NCI-H2227 (cell line): ENCODE measurements at regions not wholly inside any gene's neighbourhood (a gene's known extent, or its start where the extent isn't known, plus 50 kb on each side); places are given as distances from the start of the nearest gene placed in this dataset.
"Not testable (repeated sequence)": the region's sequence is repeated elsewhere in the genome, so short reads cannot be mapped to it uniquely, and the experiment has no call there.

Source experiments
- DNase-seq: peaks from one replicate; lab custom pipeline; 2025; ENCODE audit not compliant: unreplicated experiment; lab: John Stamatoyannopoulos, UW

- no peak for DNase-seq
Observed at GRCh38 chr10:89944138-89944537, 242.7 kb downstream of the KIF20B start.

GRCh38 chr10:89946106-89946505, 244.7 kb downstream of the KIF20B start:
- no peak for DNase-seq

- DNase-seq = no peak
Observed at GRCh38 chr10:89949496-89949895, 248.1 kb downstream of the KIF20B start.

- no peak for DNase-seq
Observed at GRCh38 chr10:89952325-89952724, 250.9 kb downstream of the KIF20B start.

- no peak for DNase-seq
Observed at GRCh38 chr10:89952751-89953150, 251.4 kb downstream of the KIF20B start.

GRCh38 chr10:89954061-89954460, 252.7 kb downstream of the KIF20B start:
- DNase-seq = no peak

GRCh38 chr10:89954787-89955566, 253.6 kb downstream of the KIF20B start:
- no peak for DNase-seq

- no peak for DNase-seq
Observed at GRCh38 chr10:89959433-89960110, 258.2 kb downstream of the KIF20B start.

GRCh38 chr10:89963451-89964102, 262.2 kb downstream of the KIF20B start:
- DNase-seq = no peak

GRCh38 chr10:89966211-89966610, 264.8 kb downstream of the KIF20B start:
- DNase-seq = no peak

GRCh38 chr10:89973326-89973725, 271.9 kb downstream of the KIF20B start:
- no peak for DNase-seq

GRCh38 chr10:89975071-89975470, 273.7 kb downstream of the KIF20B start:
- no peak for DNase-seq

GRCh38 chr10:89975771-89976170, 274.4 kb downstream of the KIF20B start:
- DNase-seq = no peak

- DNase-seq = no peak
Observed at GRCh38 chr10:89978081-89978480, 276.7 kb downstream of the KIF20B start.

- no peak for DNase-seq
Observed at GRCh38 chr10:89979726-89980125, 278.3 kb downstream of the KIF20B start.

GRCh38 chr10:89980166-89980565, 278.8 kb downstream of the KIF20B start:
- no peak for DNase-seq

- no peak for DNase-seq
Observed at GRCh38 chr10:89981891-89982290, 280.5 kb downstream of the KIF20B start.

- DNase-seq = no peak
Observed at GRCh38 chr10:89985446-89985845, 284.1 kb downstream of the KIF20B start.

- not testable (repeated sequence) for DNase-seq
Observed at GRCh38 chr10:89988361-89988760, 287.0 kb downstream of the KIF20B start.

- no peak for DNase-seq
Observed at GRCh38 chr10:89992575-89992974, 291.2 kb downstream of the KIF20B start.

- no peak for DNase-seq
Observed at GRCh38 chr10:90007226-90007625, 305.8 kb downstream of the KIF20B start.

GRCh38 chr10:90011281-90011680, 309.9 kb downstream of the KIF20B start:
- DNase-seq = not testable (repeated sequence)
